Stimulated activated memory B cell treated with anti-CD40 and anti-IgM and Interleukin-4, amounts not matched to agents 10 μg/mL and 1 μg/mL and 100 μg/mL, for 72 hours (primary cell): ENCODE measurements at regions not wholly inside any gene's neighbourhood (a gene's known extent, or its start where the extent isn't known, plus 50 kb on each side); places are given as distances from the start of the nearest gene placed in this dataset.

Source experiments
- ATAC-seq: fragments of 150-1000 bp; cut with Tn5 transposase; 2 replicates; pipeline ENCODE4 v1.10.0; 2021
- H3K27ac Mint-ChIP-seq: one replicate; pipeline ENCODE4 v1.8.0; 2022; ENCODE audit warnings: mild to moderate bottlenecking, mixed read lengths
- H3K27me3 Mint-ChIP-seq: one replicate; pipeline ENCODE4 v1.8.0; 2022; ENCODE audit warnings: mixed read lengths
- H3K36me3 Mint-ChIP-seq: one replicate; pipeline ENCODE4 v1.8.0; 2022; ENCODE audit warnings: mixed read lengths
- H3K4me1 Mint-ChIP-seq: one replicate; pipeline ENCODE4 v1.8.0; 2022; ENCODE audit warnings: mixed read lengths
- H3K4me3 Mint-ChIP-seq: one replicate; pipeline ENCODE4 v1.8.0; 2022; ENCODE audit warnings: mild to moderate bottlenecking, moderate library complexity, mixed read lengths
- H3K9me3 Mint-ChIP-seq: one replicate; pipeline ENCODE4 v1.8.0; 2022; ENCODE audit warnings: mixed read lengths

GRCh38 chr1:243996223-243996622 lies 54.9 kb upstream of the ZBTB18 start:
- no peaks in the 10 kb centered on the region for H3K36me3 Mint-ChIP-seq
- H3K27ac Mint-ChIP-seq, result no peak overlapping the region
- H3K4me1 Mint-ChIP-seq, result no peaks in the 10 kb centered on the region
- H3K4me3 Mint-ChIP-seq, result no peak overlapping the region
- peaks cover 6% of the 10 kb centered on the region for H3K9me3 Mint-ChIP-seq
- ATAC-seq, result no peak
- peaks cover 20% of the 10 kb centered on the region for H3K27me3 Mint-ChIP-seq

DNA sequence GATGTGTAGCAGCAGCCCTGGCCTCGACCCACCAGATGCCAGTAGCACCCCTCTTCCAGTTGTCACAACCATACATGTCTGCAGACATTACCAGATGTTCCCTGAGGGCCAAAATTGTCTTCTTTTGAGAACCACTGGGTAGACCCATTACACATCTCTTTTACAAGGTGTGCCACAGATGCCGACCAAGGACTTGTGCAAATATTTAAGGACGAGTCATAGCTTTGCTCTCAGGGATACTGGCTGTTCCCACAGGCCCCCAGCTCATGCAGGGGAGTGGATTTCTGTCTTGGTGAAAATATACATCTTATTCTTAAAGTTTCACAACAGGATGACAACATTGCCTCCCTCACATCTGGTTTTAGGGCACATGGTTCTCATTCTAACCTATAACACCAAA lies 59.4 kb upstream of the ZBTB18 start:
- peaks cover 31% of the 10 kb centered on the region for H3K27me3 Mint-ChIP-seq
- H3K4me3 Mint-ChIP-seq, result no peak overlapping the region
- H3K36me3 Mint-ChIP-seq, result peaks cover 6% of the 10 kb centered on the region
- H3K4me1 Mint-ChIP-seq, result no peaks in the 10 kb centered on the region
- no peak overlapping the region for H3K27ac Mint-ChIP-seq
- peaks cover 8% of the 10 kb centered on the region for H3K9me3 Mint-ChIP-seq
- ATAC-seq, result no peak

GRCh38 chr1:243984788-243985187 lies 66.3 kb upstream of the ZBTB18 start:
- no peaks in the 10 kb centered on the region for H3K4me1 Mint-ChIP-seq
- ATAC-seq, result no peak
- peaks cover 20% of the 10 kb centered on the region for H3K27me3 Mint-ChIP-seq
- peaks cover 3% of the 10 kb centered on the region for H3K9me3 Mint-ChIP-seq
- H3K36me3 Mint-ChIP-seq, result peaks cover under 1% of the 10 kb centered on the region
- no peak overlapping the region for H3K27ac Mint-ChIP-seq
- no peak overlapping the region for H3K4me3 Mint-ChIP-seq

GRCh38 chr1:243982447-243983018 lies 68.5 kb upstream of the ZBTB18 start:
- Mint-ChIP-seq H3K4me3 (no peak overlapping the region), H3K27me3 (peaks cover 17% of the 10 kb centered on the region), H3K36me3 (no peaks in the 10 kb centered on the region), H3K27ac (no peak overlapping the region), H3K9me3 (peaks cover 2% of the 10 kb centered on the region), H3K4me1 (no peaks in the 10 kb centered on the region)
- ATAC-seq, result no peak

GRCh38 chr1:243980471-243980870 lies 70.6 kb upstream of the ZBTB18 start:
- no peak for ATAC-seq
- no peaks in the 10 kb centered on the region for H3K27me3 Mint-ChIP-seq
- no peak overlapping the region for H3K4me3 Mint-ChIP-seq
- no peaks in the 10 kb centered on the region for H3K4me1 Mint-ChIP-seq
- H3K27ac Mint-ChIP-seq, result no peak overlapping the region
- no peaks in the 10 kb centered on the region for H3K36me3 Mint-ChIP-seq
- no peaks in the 10 kb centered on the region for H3K9me3 Mint-ChIP-seq

DNA sequence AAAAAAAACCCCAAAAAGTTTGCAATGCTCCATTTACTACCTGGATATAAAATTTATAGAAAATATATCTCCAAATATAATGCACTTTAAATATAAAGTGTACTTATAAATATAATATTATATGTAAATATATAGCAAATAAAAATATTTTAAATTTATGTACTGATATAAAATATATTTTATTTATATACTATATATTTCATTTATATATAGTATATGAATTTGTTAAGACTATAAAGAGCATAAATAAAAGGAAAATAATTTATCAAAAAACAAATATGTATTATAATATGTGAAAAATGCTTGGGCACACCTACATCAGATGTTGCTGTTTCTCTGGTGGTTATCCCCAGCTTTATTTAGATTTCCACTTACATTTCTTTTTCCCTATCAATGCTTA lies 71.0 kb upstream of the ZBTB18 start:
- H3K27me3 Mint-ChIP-seq, result peaks cover 2% of the 10 kb centered on the region
- no peak for ATAC-seq
- no peaks in the 10 kb centered on the region for H3K4me1 Mint-ChIP-seq
- H3K4me3 Mint-ChIP-seq, result no peak overlapping the region
- H3K9me3 Mint-ChIP-seq, result no peaks in the 10 kb centered on the region
- H3K27ac Mint-ChIP-seq, result no peak overlapping the region
- no peaks in the 10 kb centered on the region for H3K36me3 Mint-ChIP-seq

DNA sequence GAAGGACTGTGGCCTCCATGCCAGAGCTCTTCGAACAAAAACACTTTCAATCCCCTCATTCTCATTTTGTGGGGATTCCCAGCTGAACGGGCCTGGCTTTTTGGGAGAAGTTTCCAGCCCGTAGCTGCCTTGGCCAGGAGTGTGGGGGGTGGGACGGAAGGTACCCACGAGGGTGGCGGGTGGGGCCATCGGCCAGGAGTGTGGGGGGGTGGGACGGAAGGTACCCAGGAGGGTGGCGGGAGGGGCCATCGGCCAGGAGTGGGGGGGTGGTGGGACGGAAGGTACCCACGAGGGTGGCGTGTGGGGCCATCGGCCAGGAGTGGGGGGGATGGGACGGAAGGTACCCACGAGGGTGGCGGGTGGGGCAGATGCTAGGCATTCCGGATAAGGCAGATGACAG lies 71.7 kb upstream of the ZBTB18 start:
- Mint-ChIP-seq H3K4me3 (no peak overlapping the region), H3K9me3 (no peaks in the 10 kb centered on the region), H3K27me3 (peaks cover 9% of the 10 kb centered on the region), H3K4me1 (no peaks in the 10 kb centered on the region), H3K36me3 (no peaks in the 10 kb centered on the region), H3K27ac (no peak overlapping the region)
- ATAC-seq, result peak; percentile 94

GRCh38 chr1:243977094-243977493 lies 74.0 kb upstream of the ZBTB18 start:
- Mint-ChIP-seq H3K27me3 (peaks cover 17% of the 10 kb centered on the region), H3K27ac (no peak overlapping the region), H3K9me3 (no peaks in the 10 kb centered on the region), H3K4me1 (no peaks in the 10 kb centered on the region), H3K4me3 (no peak overlapping the region), H3K36me3 (no peaks in the 10 kb centered on the region)
- no peak for ATAC-seq

- H3K4me1 Mint-ChIP-seq, result no peaks in the 10 kb centered on the region
- no peaks in the 10 kb centered on the region for H3K36me3 Mint-ChIP-seq
- H3K27ac Mint-ChIP-seq, result no peak overlapping the region
- peaks cover 33% of the 10 kb centered on the region for H3K27me3 Mint-ChIP-seq
- no peak for ATAC-seq
- H3K4me3 Mint-ChIP-seq, result no peak overlapping the region
- no peaks in the 10 kb centered on the region for H3K9me3 Mint-ChIP-seq
Observed at GRCh38 chr1:243974451-243975292, 76.4 kb upstream of the ZBTB18 start.

GRCh38 chr1:243973169-243973568 lies 77.9 kb upstream of the ZBTB18 start:
- ATAC-seq, result no peak
- H3K4me3 Mint-ChIP-seq, result no peak overlapping the region
- H3K36me3 Mint-ChIP-seq, result no peaks in the 10 kb centered on the region
- H3K27me3 Mint-ChIP-seq, result peaks cover 33% of the 10 kb centered on the region
- no peaks in the 10 kb centered on the region for H3K4me1 Mint-ChIP-seq
- H3K27ac Mint-ChIP-seq, result no peak overlapping the region
- H3K9me3 Mint-ChIP-seq, result no peaks in the 10 kb centered on the region

GRCh38 chr1:243970077-243970476 lies 81.0 kb upstream of the ZBTB18 start:
- Mint-ChIP-seq H3K9me3 (no peaks in the 10 kb centered on the region), H3K4me3 (no peak overlapping the region), H3K36me3 (no peaks in the 10 kb centered on the region), H3K27ac (no peak overlapping the region), H3K27me3 (peaks cover 31% of the 10 kb centered on the region), H3K4me1 (no peaks in the 10 kb centered on the region)
- ATAC-seq, result no peak

DNA sequence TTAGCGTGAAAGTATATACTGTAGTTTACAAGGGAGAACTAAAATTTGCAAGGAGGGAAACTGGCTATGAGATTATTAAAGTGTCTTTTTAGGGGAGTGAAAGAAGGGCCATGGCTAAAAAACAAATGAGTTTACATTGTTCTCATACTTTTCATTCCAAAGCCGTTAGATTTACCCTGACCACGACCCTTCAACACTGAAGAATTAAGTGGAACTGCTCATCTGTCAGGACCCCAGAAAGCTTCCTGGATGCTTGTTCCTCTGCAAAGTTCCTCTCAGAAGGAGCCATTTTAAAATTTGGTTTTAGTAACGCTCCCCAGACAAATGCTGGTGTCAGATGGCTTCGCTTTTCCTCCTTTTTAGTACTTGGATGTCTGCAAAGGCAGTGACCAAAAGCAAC lies 82.7 kb upstream of the ZBTB18 start:
- no peaks in the 10 kb centered on the region for H3K9me3 Mint-ChIP-seq
- H3K36me3 Mint-ChIP-seq, result no peaks in the 10 kb centered on the region
- no peaks in the 10 kb centered on the region for H3K4me1 Mint-ChIP-seq
- ATAC-seq, result no peak
- H3K4me3 Mint-ChIP-seq, result no peak overlapping the region
- no peak overlapping the region for H3K27ac Mint-ChIP-seq
- H3K27me3 Mint-ChIP-seq, result peaks cover 27% of the 10 kb centered on the region

GRCh38 chr1:243964915-243965314 lies 86.2 kb upstream of the ZBTB18 start:
- Mint-ChIP-seq H3K36me3 (no peaks in the 10 kb centered on the region), H3K27ac (no peak overlapping the region), H3K4me1 (no peaks in the 10 kb centered on the region), H3K4me3 (no peak overlapping the region), H3K27me3 (peaks cover 15% of the 10 kb centered on the region), H3K9me3 (no peaks in the 10 kb centered on the region)
- no peak for ATAC-seq

DNA sequence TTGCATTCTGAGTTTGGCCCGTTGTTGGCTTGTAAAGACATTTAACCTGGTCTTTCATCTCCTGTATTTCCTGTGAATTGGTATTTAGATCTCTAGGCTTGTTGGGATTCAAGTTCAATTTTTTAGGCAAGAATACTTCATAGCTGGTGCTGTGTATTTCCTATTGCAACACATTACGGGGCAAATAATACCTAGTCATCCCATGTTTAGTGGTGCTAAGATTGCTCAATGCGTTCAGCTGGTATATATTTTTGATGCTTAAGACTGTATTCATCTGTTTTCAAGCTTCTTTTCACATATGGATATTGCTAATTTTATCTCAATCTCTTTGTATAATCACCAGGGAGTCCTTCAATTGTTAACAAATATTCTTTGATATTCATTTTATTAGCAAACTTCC lies 87.5 kb upstream of the ZBTB18 start:
- ATAC-seq, result no peak
- H3K36me3 Mint-ChIP-seq, result no peaks in the 10 kb centered on the region
- H3K9me3 Mint-ChIP-seq, result no peaks in the 10 kb centered on the region
- peaks cover 28% of the 10 kb centered on the region for H3K27me3 Mint-ChIP-seq
- H3K4me1 Mint-ChIP-seq, result no peaks in the 10 kb centered on the region
- no peak overlapping the region for H3K4me3 Mint-ChIP-seq
- H3K27ac Mint-ChIP-seq, result no peak overlapping the region

DNA sequence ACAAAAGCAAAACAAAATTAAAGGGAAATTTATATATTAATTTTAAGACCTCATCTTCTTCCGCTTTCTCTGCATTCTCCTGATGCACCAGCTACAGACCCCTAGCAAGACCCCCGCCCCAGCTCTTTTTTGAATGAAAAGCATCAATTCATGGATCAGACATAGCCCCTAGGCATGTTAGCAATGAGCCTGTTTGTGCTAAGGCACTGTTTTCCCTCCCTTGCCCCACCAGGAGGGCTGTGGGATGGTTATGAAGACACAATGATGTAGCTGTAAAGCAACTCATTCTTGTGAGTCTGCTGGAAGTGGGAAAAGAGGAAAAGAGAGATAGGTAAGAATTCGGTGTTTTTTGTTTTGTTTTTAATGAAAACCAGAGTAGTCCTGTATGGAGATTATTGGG lies 88.5 kb upstream of the ZBTB18 start:
- no peak for ATAC-seq
- Mint-ChIP-seq H3K36me3 (no peaks in the 10 kb centered on the region), H3K27me3 (peaks cover 37% of the 10 kb centered on the region), H3K27ac (no peak overlapping the region), H3K9me3 (no peaks in the 10 kb centered on the region), H3K4me3 (no peak overlapping the region), H3K4me1 (no peaks in the 10 kb centered on the region)

DNA sequence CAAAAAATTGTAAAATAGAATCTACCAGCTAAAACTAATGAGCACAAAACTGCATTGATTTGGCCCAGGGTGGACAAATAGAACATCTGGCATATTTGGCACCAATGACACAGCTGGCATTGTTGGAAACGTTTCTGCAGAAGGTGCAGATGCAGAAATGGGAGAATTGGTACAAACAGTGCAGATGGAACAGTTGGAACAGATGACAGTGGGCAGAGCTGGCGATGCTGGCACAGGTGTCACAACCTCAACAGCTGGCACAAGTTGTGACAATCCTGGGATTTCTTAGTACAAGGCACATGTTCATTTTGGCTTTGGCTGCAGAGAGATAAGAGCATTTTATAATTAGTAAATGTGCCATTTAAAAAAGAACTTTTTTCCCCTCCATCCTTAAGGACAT lies 91.1 kb upstream of the ZBTB18 start:
- Mint-ChIP-seq H3K4me1 (no peaks in the 10 kb centered on the region), H3K27ac (no peak overlapping the region), H3K36me3 (no peaks in the 10 kb centered on the region), H3K4me3 (no peak overlapping the region), H3K27me3 (peaks cover 39% of the 10 kb centered on the region), H3K9me3 (no peaks in the 10 kb centered on the region)
- no peak for ATAC-seq
